Left lung (tissue), 4 donors: ENCODE measurements at regions not wholly inside any gene's neighbourhood (a gene's known extent, or its start where the extent isn't known, plus 50 kb on each side); places are given as distances from the start of the nearest gene placed in this dataset.

Source experiments
- ATAC-seq: fragments of 200-7000 bp; cut with Tn5 transposase; one replicate; pipeline ENCODE4 v1.9.1; 2020; ENCODE audit warnings: moderate library complexity
- DNase-seq, 4 donors: peaks; one replicate each; pipeline ENCODE4 v3.0.0-alpha.2; 2013 to 2020
- H3K27ac ChIP-seq, 2 donors: fragments of 200-600 bp; sonication (generic) in 1 of 2; one replicate each; pipeline versions ENCODE4 v1.5.0 to v1.8.0; 2020 to 2021
- H3K27me3 ChIP-seq, 2 donors: fragments of 200-600 bp; sonication (generic) in 1 of 2; one replicate each; pipeline versions ENCODE4 v1.5.0 to v1.8.0; 2020 to 2021
- H3K36me3 ChIP-seq, 2 donors: fragments of 200-600 bp; sonication (generic) in 1 of 2; one replicate each; pipeline versions ENCODE4 v1.5.0 to v1.8.0; 2020 to 2021
- H3K4me1 ChIP-seq, 2 donors: fragments of 200-600 bp; one replicate each; pipeline ENCODE4 v1.8.0; 2021
- H3K4me3 ChIP-seq, 2 donors: fragments of 200-600 bp; sonication (generic) in 1 of 2; one replicate each; pipeline versions ENCODE4 v1.5.0 to v1.8.0; 2020 to 2021; ENCODE audit warnings: mild to moderate bottlenecking in 1 of 2
- H3K9me3 ChIP-seq, 2 donors: fragments of 200-600 bp; sonication (generic) in 1 of 2; one replicate each; pipeline versions ENCODE4 v1.5.0 to v1.8.0; 2020 to 2021
- CTCF ChIP-seq, 2 donors: fragments of 200-600 bp; sonication (generic) in 1 of 2; IDR thresholded peaks; one replicate each; pipeline versions ENCODE4 v1.5.0 to v1.8.0; 2021; ENCODE audit warnings: antibody characterized with exemption in 2 of 2
- intact Hi-C, 2 donors: fragments of 100-400 bp; cut with DNase I; formaldehyde crosslinking; loops; one replicate each; pipeline versions ENCODE4 v1.11.2 to v1.14.2; 2022
- donor health status: DM: no; HTN: yes; CAD: no.
- donor health status: DM: no; HTN: no; CAD: no.

- Histone ChIP-seq H3K4me1 (no peaks in the 10 kb centered on the region), H3K36me3 (no peaks in the 10 kb centered on the region), H3K27me3 (no peaks in the 10 kb centered on the region), H3K27ac (no peak overlapping the region), H3K9me3 (no peaks in the 10 kb centered on the region), H3K4me3 (no peak overlapping the region)
- no peak for DNase-seq
- no peak for ATAC-seq
- intact Hi-C loops = no loop called here
- TF ChIP-seq CTCF (IDR thresholded peaks at IDR 0.05) = no peak
Measured at GRCh38 chr3:25944329-25944728, 154.4 kb downstream of the OXSM start.

GRCh38 chr3:25945366-25945765, 155.5 kb downstream of the OXSM start:
- ATAC-seq (no peak), DNase-seq (no peak)
- no peak for TF ChIP-seq CTCF (IDR thresholded peaks at IDR 0.05)
- Histone ChIP-seq H3K4me1 (no peaks in the 10 kb centered on the region), H3K36me3 (no peaks in the 10 kb centered on the region), H3K4me3 (no peak overlapping the region), H3K27ac (no peak overlapping the region), H3K9me3 (no peaks in the 10 kb centered on the region), H3K27me3 (no peaks in the 10 kb centered on the region)
- intact Hi-C loops = no loop called here

- ATAC-seq = no peak
- Histone ChIP-seq H3K27me3 (no peaks in the 10 kb centered on the region), H3K36me3 (no peaks in the 10 kb centered on the region), H3K9me3 (no peaks in the 10 kb centered on the region), H3K4me1 (no peaks in the 10 kb centered on the region), H3K4me3 (no peak overlapping the region), H3K27ac (no peak overlapping the region)
- no peak for DNase-seq
- intact Hi-C loops = no loop called here
- no peak for TF ChIP-seq CTCF (IDR thresholded peaks at IDR 0.05)
Measured at GRCh38 chr3:25945836-25946235, 155.9 kb downstream of the OXSM start.

GRCh38 chr3:25952133-25952532, 162.2 kb downstream of the OXSM start:
- DNase-seq (no peak), ATAC-seq (no peak)
- TF ChIP-seq CTCF (IDR thresholded peaks at IDR 0.05) = no peak
- Histone ChIP-seq H3K27ac (no peak overlapping the region), H3K36me3 (no peaks in the 10 kb centered on the region), H3K4me1 (no peaks in the 10 kb centered on the region), H3K4me3 (no peak overlapping the region), H3K27me3 (no peaks in the 10 kb centered on the region), H3K9me3 (no peaks in the 10 kb centered on the region)
- intact Hi-C loops = no loop called here

- DNase-seq = no peak
- Histone ChIP-seq H3K27me3 (no peaks in the 10 kb centered on the region), H3K9me3 (no peaks in the 10 kb centered on the region), H3K27ac (no peak overlapping the region), H3K4me1 (no peaks in the 10 kb centered on the region), H3K4me3 (no peak overlapping the region), H3K36me3 (no peaks in the 10 kb centered on the region)
- no peak for ATAC-seq
- no peak for TF ChIP-seq CTCF (IDR thresholded peaks at IDR 0.05)
- intact Hi-C loops = no loop called here
Measured at GRCh38 chr3:25957026-25957425, 167.1 kb downstream of the OXSM start.
